ENCODE measurements at regions not wholly inside any gene's neighbourhood (a gene's known extent, or its start where the extent isn't known, plus 50 kb on each side); places are given as distances from the start of the nearest gene placed in this dataset.

GRCh38 chr7:155398944-155399343 lies 59.0 kb upstream of the EN2 start:
- no peaks in the 10 kb centered on the region for H3K79me2 ChIP-seq (ENCODE audit: low read length)
- no peaks in the 10 kb centered on the region for H3K36me3 ChIP-seq (replicated peaks; ENCODE audit: insufficient read depth, low read length)
- peaks cover 72% of the 10 kb centered on the region for H3K27me3 ChIP-seq (replicated peaks; ENCODE audit: insufficient read depth, low read length)
- H2AFZ ChIP-seq (ENCODE audit: low read length): no peak overlapping the region
- H3F3A ChIP-seq (ENCODE audit: insufficient read depth, low read length): no peaks in the 10 kb centered on the region
- no peak overlapping the region for H3K9ac ChIP-seq (ENCODE audit: low read length)
- H3K4me3 ChIP-seq (ENCODE audit: low read length): no peak overlapping the region
- H3K4me2 ChIP-seq (ENCODE audit: low read depth, low read length): no peak overlapping the region
- TF ChIP-seq, protein P1, sequence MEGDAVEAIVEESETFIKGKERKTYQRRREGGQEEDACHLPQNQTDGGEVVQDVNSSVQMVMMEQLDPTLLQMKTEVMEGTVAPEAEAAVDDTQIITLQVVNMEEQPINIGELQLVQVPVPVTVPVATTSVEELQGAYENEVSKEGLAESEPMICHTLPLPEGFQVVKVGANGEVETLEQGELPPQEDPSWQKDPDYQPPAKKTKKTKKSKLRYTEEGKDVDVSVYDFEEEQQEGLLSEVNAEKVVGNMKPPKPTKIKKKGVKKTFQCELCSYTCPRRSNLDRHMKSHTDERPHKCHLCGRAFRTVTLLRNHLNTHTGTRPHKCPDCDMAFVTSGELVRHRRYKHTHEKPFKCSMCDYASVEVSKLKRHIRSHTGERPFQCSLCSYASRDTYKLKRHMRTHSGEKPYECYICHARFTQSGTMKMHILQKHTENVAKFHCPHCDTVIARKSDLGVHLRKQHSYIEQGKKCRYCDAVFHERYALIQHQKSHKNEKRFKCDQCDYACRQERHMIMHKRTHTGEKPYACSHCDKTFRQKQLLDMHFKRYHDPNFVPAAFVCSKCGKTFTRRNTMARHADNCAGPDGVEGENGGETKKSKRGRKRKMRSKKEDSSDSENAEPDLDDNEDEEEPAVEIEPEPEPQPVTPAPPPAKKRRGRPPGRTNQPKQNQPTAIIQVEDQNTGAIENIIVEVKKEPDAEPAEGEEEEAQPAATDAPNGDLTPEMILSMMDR (IDR thresholded peaks at IDR 0.05; ENCODE audit: low read length): peak; percentile 18; the same call in 1 of the 2 replicates
- no peak for TF ChIP-seq EZH2phosphoT487 (IDR thresholded peaks at IDR 0.05; ENCODE audit: low read length)
- no peaks in the 10 kb centered on the region for H3K9me3 ChIP-seq (replicated peaks; ENCODE audit: insufficient read depth, low read length)
- H3K9me2 ChIP-seq (replicated peaks; ENCODE audit: insufficient read depth, low read length): no peaks in the 10 kb centered on the region
- no peak for DNase-seq
- no peaks in the 10 kb centered on the region for H3K4me1 ChIP-seq (ENCODE audit: low read length)
- H4K20me1 ChIP-seq (ENCODE audit: insufficient read depth, low read length): no peaks in the 10 kb centered on the region
- no peak overlapping the region for H3K27ac ChIP-seq (ENCODE audit: low read length)

DNA sequence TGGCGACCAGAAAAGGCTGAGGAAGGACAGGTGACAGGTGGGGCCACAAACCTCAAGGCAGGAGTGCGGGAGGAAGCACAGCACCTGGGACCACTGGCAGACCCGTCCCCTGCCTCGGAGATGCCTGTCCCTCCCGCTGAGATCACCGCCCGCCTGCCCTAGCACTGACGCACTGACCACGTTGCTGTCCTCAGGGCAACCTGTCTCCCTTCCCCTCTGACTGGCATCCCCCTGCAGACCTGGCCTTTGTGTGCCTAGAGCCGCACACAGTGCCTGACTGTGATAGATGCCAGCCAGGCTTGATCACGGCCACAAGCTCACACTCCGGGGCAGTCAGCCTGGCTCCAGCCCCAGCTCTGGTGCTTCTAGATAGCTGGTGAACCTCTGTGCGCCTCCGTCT lies 58.4 kb upstream of the EN2 start:
- Histone ChIP-seq H3K9ac (ENCODE audit: low read length) (no peak overlapping the region), H3K4me3 (ENCODE audit: low read length) (no peak overlapping the region), H3K9me3 (replicated peaks; ENCODE audit: insufficient read depth, low read length) (no peaks in the 10 kb centered on the region), H3K79me2 (ENCODE audit: low read length) (no peaks in the 10 kb centered on the region), H4K20me1 (ENCODE audit: insufficient read depth, low read length) (no peaks in the 10 kb centered on the region), H3K27ac (ENCODE audit: low read length) (no peak overlapping the region), H3K9me2 (replicated peaks; ENCODE audit: insufficient read depth, low read length) (no peaks in the 10 kb centered on the region), H3K36me3 (replicated peaks; ENCODE audit: insufficient read depth, low read length) (no peaks in the 10 kb centered on the region), H3K4me1 (ENCODE audit: low read length) (no peaks in the 10 kb centered on the region), H3K4me2 (ENCODE audit: low read depth, low read length) (no peak overlapping the region), H2AFZ (ENCODE audit: low read length) (no peak overlapping the region), H3F3A (ENCODE audit: insufficient read depth, low read length) (no peaks in the 10 kb centered on the region), H3K27me3 (replicated peaks; ENCODE audit: insufficient read depth, low read length) (peaks cover 72% of the 10 kb centered on the region)
- DNase-seq: no peak
- no peak for TF ChIP-seq EZH2phosphoT487 (IDR thresholded peaks at IDR 0.05; ENCODE audit: low read length)
- TF ChIP-seq, protein P1 (IDR thresholded peaks at IDR 0.05; ENCODE audit: low read length): no peak
- no peak for TF ChIP-seq EZH2 (optimal IDR thresholded peaks at IDR 0.05; ENCODE audit: low read depth, low read length)

DNA sequence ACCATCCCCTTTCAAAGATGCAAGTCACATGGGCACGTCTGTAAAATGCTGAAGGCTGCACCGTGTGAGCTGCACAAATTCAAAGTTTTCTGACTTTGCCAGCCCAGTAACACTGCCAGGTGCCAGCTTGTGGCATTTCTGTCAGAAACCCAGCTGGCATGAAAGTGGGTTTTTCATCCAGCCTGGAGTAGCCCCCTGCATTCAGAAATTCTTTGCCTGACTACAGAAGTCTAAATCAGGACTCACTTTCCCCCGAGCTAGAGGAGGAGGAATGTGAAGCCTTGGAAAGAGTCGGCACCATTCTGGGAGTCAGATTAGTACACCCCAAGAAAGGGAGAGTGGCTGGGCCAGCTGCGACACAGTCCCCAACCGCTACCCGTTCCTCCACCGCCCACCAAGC lies 56.7 kb upstream of the EN2 start:
- Histone ChIP-seq H2AFZ (ENCODE audit: low read length) (no peak overlapping the region), H3K9ac (ENCODE audit: low read length) (no peak overlapping the region), H3K27ac (ENCODE audit: low read length) (no peak overlapping the region), H3K4me3 (ENCODE audit: low read length) (no peak overlapping the region), H3K9me2 (replicated peaks; ENCODE audit: insufficient read depth, low read length) (no peaks in the 10 kb centered on the region), H3F3A (ENCODE audit: insufficient read depth, low read length) (no peaks in the 10 kb centered on the region), H3K79me2 (ENCODE audit: low read length) (no peaks in the 10 kb centered on the region), H3K27me3 (replicated peaks; ENCODE audit: insufficient read depth, low read length) (peaks cover 74% of the 10 kb centered on the region), H3K4me1 (ENCODE audit: low read length) (no peaks in the 10 kb centered on the region), H3K4me2 (ENCODE audit: low read depth, low read length) (no peak overlapping the region), H3K36me3 (replicated peaks; ENCODE audit: insufficient read depth, low read length) (no peaks in the 10 kb centered on the region), H3K9me3 (replicated peaks; ENCODE audit: insufficient read depth, low read length) (no peaks in the 10 kb centered on the region), H4K20me1 (ENCODE audit: insufficient read depth, low read length) (no peaks in the 10 kb centered on the region)
- TF ChIP-seq EZH2 (optimal IDR thresholded peaks at IDR 0.05; ENCODE audit: low read depth, low read length) (no peak), EZH2phosphoT487 (IDR thresholded peaks at IDR 0.05; ENCODE audit: low read length) (no peak)
- TF ChIP-seq, protein P1 (IDR thresholded peaks at IDR 0.05; ENCODE audit: low read length): no peak
- DNase-seq: no peak

All from MM.1S (cell line).